ENCODE measurements at regions not wholly inside any gene's neighbourhood (a gene's known extent, or its start where the extent isn't known, plus 50 kb on each side); places are given as distances from the start of the nearest gene placed in this dataset.

DNA sequence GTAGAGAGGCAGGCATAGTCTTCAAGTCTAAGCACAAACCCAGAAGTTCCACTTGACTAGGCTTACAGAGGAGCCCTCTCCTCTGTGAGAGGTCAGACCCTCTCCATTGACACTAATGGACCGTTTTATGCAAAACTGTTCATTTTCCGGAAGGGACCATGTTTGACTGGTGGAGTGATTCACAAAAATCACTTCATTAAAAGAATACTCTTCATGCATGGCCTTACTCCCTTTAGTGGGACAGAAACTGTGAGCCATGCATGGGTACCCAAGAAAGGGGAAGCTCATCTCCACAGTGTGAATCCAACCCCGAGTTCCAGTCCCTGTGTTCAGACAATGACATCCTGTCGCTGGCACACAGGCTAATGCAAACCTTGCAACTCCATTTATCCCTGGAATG lies 63.2 kb downstream of the OLIG3 start:
- Histone ChIP-seq H3K14ac (ENCODE audit: insufficient read length) (no peak overlapping the region), H3K27ac (ENCODE audit: low read depth, low read length) (no peak overlapping the region), H2BK20ac (ENCODE audit: low read length) (no peak overlapping the region), H3K4me3 (ENCODE audit: extremely low read depth in 1 of 4, insufficient read depth in 2 of 4, low read depth in 3 of 4, low read length in 4 of 4) (no peak overlapping the region), H2BK5ac (ENCODE audit: low read depth, low read length) (no peak overlapping the region), H3K18ac (ENCODE audit: extremely low read depth, low read length) (no peak overlapping the region), H2BK12ac (ENCODE audit: low read depth, low read length) (no peak overlapping the region), H2AFZ (ENCODE audit: low read length) (no peak overlapping the region), H3K36me3 (ENCODE audit: control insufficient read depth in 2 of 4, insufficient read depth in 4 of 4, low read length in 3 of 4) (no peaks in the 10 kb centered on the region), H3K4me1 (replicated peaks in 1 of 4; ENCODE audit: control insufficient read depth in 3 of 4, insufficient read depth in 4 of 4, low read length in 3 of 4) (no peaks in the 10 kb centered on the region), H3K79me2 (ENCODE audit: control insufficient read depth in 1 of 2, insufficient read depth in 2 of 2, low read length in 2 of 2) (no peaks in the 10 kb centered on the region), H4K5ac (ENCODE audit: insufficient read length, low read depth, low read length) (no peak overlapping the region), H3K23ac (ENCODE audit: insufficient read length) (no peak overlapping the region), H4K8ac (ENCODE audit: extremely low read depth, insufficient read depth, low read length) (no peak overlapping the region), H3K4ac (replicated peaks; ENCODE audit: insufficient read length, low read depth, low read length) (no peak overlapping the region), H2AK5ac (ENCODE audit: low read depth, low read length) (no peak overlapping the region), H3K4me2 (ENCODE audit: insufficient read depth in 1 of 2, low read depth in 2 of 2, low read length in 2 of 2) (no peak overlapping the region), H3K9me3 (ENCODE audit: insufficient read depth in 2 of 2, low read depth in 1 of 2, low read length in 1 of 2) (no peaks in the 10 kb centered on the region), H3K56ac (replicated peaks; ENCODE audit: insufficient read length, low read depth, low read length) (no peak overlapping the region), H4K20me1 (replicated peaks in 1 of 2; ENCODE audit: control insufficient read depth in 1 of 2, insufficient read depth in 2 of 2, low read length in 2 of 2) (no peaks in the 10 kb centered on the region), H3K79me1 (ENCODE audit: low read depth, low read length) (no peaks in the 10 kb centered on the region), H3K27me3 (replicated peaks in 1 of 4; ENCODE audit: control insufficient read depth in 3 of 4, extremely low read depth in 1 of 4, insufficient read depth in 3 of 4, low read length in 3 of 4) (no peaks in the 10 kb centered on the region), H3K23me2 (ENCODE audit: low read depth, low read length) (no peaks in the 10 kb centered on the region), H3K9ac (replicated peaks in 1 of 4; ENCODE audit: extremely low read depth in 1 of 4, low read depth in 3 of 4, low read length in 3 of 4) (no peak overlapping the region), H2BK120ac (replicated peaks; ENCODE audit: low read depth, low read length) (no peak overlapping the region), H2BK15ac (ENCODE audit: low read length) (no peak overlapping the region), H4K91ac (replicated peaks; ENCODE audit: insufficient read length, low read length) (no peak overlapping the region)
- WGBS, 2 experiments (ENCODE audit: extremely low coverage in 1 of 2, insufficient coverage in 1 of 2, insufficient read length in 1 of 2, insufficient replicate concordance in 2 of 2, low coverage in 1 of 2, low lambda C conversion rate in 2 of 2, missing lambda C conversion rate in 1 of 2) = 96% methylated on average over 4 of the region's 4 CpGs; no CpG with 5 or more reads in 1 of the 2 experiments
- ChIA-PET CTCF (ENCODE audit: partially characterized antibody) (interaction anchor here (0.9 kb wide), 1 partner anchor 130 kb away, joined by 3 read pairs; no protein-coding TSS in a partner anchor), POLR2A (ENCODE audit: partially characterized antibody) (no interaction called here)
- TF ChIP-seq PHF8 (conservative IDR thresholded peaks at IDR 0.05; ENCODE audit: low read depth, low read length) (no peak), CTBP2 (IDR thresholded peaks at IDR 0.05; ENCODE audit: borderline replicate concordance, insufficient read depth, insufficient read length, low read length) (no peak), CEBPB (IDR thresholded peaks at IDR 0.05; ENCODE audit: low read depth, low read length) (no peak), BACH1 (IDR thresholded peaks at IDR 0.05; ENCODE audit: low read length) (no peak)
- FAIRE-seq (no peak), DNase-seq (ENCODE audit: low read depth in 1 of 2, low spot score in 2 of 2) (no peak)

All from H1 (cell line).